ENCODE measurements at regions not wholly inside any gene's neighbourhood (a gene's known extent, or its start where the extent isn't known, plus 50 kb on each side); places are given as distances from the start of the nearest gene placed in this dataset.

DNA sequence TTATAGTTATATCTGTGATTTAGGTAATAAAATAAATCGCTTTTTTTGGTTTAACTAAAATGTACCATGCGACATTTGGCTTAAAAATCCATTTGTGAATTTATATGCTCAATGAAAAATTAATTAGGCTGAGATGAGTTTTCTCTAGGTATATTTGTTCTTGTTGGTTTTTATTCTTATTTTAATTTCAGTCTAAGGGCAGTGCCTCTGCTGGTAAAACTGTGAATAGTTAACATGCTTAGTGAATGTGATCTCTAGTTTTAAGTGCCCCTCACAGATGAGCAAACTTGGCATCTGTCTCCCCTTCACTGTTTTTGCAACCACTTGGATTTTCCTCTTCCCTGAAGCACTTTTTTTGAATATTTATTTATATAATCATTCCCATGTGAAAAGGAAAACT lies 822.7 kb downstream of the GRIK2 start:
- no peak overlapping the region for H3K9ac ChIP-seq (ENCODE audit: low read depth, low read length)
- no peak overlapping the region for H3K4me3 ChIP-seq (ENCODE audit: low read depth, low read length)
- no peaks in the 10 kb centered on the region for H3K4me1 ChIP-seq (ENCODE audit: control insufficient read depth, insufficient read depth, low read length)
- H3K9me3 ChIP-seq (ENCODE audit: control insufficient read depth, insufficient read depth, low read length) = no peaks in the 10 kb centered on the region
- H3K27me3 ChIP-seq (ENCODE audit: control insufficient read depth, insufficient read depth, low read length) = no peaks in the 10 kb centered on the region
- no peaks in the 10 kb centered on the region for H3K36me3 ChIP-seq (ENCODE audit: control insufficient read depth, insufficient read depth, low read length)

GRCh38 chr6:102223942-102224341 lies 830.4 kb downstream of the GRIK2 start:
- Histone ChIP-seq H3K27me3 (ENCODE audit: control insufficient read depth, insufficient read depth, low read length) (no peaks in the 10 kb centered on the region), H3K36me3 (ENCODE audit: control insufficient read depth, insufficient read depth, low read length) (no peaks in the 10 kb centered on the region), H3K4me1 (ENCODE audit: control insufficient read depth, insufficient read depth, low read length) (no peaks in the 10 kb centered on the region), H3K9me3 (ENCODE audit: control insufficient read depth, insufficient read depth, low read length) (no peaks in the 10 kb centered on the region), H3K9ac (ENCODE audit: low read depth, low read length) (no peak overlapping the region), H3K4me3 (ENCODE audit: low read depth, low read length) (no peak overlapping the region)

GRCh38 chr6:102229271-102229670 lies 835.8 kb downstream of the GRIK2 start:
- Histone ChIP-seq H3K4me3 (ENCODE audit: low read depth, low read length) (no peak overlapping the region), H3K4me1 (ENCODE audit: control insufficient read depth, insufficient read depth, low read length) (no peaks in the 10 kb centered on the region), H3K9ac (ENCODE audit: low read depth, low read length) (no peak overlapping the region), H3K27me3 (ENCODE audit: control insufficient read depth, insufficient read depth, low read length) (no peaks in the 10 kb centered on the region), H3K36me3 (ENCODE audit: control insufficient read depth, insufficient read depth, low read length) (no peaks in the 10 kb centered on the region), H3K9me3 (ENCODE audit: control insufficient read depth, insufficient read depth, low read length) (no peaks in the 10 kb centered on the region)

Measured in iPS-15b (cell line).